AG04450 (cell line): ENCODE measurements at regions not wholly inside any gene's neighbourhood (a gene's known extent, or its start where the extent isn't known, plus 50 kb on each side); places are given as distances from the start of the nearest gene placed in this dataset.

Experiments used
- CTCF ChIA-PET: fragments of 300-600, 350-600 bp; formaldehyde crosslinking; extraction: SDS; loops from one replicate; lab custom pipeline; 2022; ENCODE audit warnings: antibody characterized with exemption, inconsistent platforms; lab: Charles Lee
- POLR2A ChIA-PET: fragments of 350-600 bp; formaldehyde crosslinking; extraction: SDS; loops from one replicate; lab custom pipeline; 2021; ENCODE audit warnings: antibody characterized with exemption, inconsistent platforms; lab: Yijun Ruan, JAX
- DNase-seq: peaks from one replicate; pipeline ENCODE4 v3.0.0-alpha.2; 2011; ENCODE audit warnings: low read depth, low spot score
- H3K27ac ChIP-seq: one replicate; pipeline ENCODE4 v1.5.1; 2012; ENCODE audit warnings: low read depth, low read length, control low read depth
- H3K27me3 ChIP-seq: one replicate; pipeline ENCODE4 v1.6.0; 2012; ENCODE audit warnings: low read length; ENCODE audit not compliant: control insufficient read depth, insufficient read depth
- H3K4me3 ChIP-seq: 2 replicates; pipeline ENCODE4 v1.5.1; 2011; ENCODE audit warnings: mild to moderate bottlenecking, low read depth, low read length, control low read depth
- H3K9me3 ChIP-seq: 2 replicates; pipeline ENCODE4 v1.5.1; 2012; ENCODE audit warnings: low read length; ENCODE audit not compliant: control insufficient read depth, insufficient read depth
- TF ChIP-seq, protein P1 (sequence below): IDR thresholded peaks from 2 replicates; pipeline ENCODE4 v1.5.1; 2011; ENCODE audit warnings: low read depth, low read length, control low read depth, inconsistent platforms

DNA sequence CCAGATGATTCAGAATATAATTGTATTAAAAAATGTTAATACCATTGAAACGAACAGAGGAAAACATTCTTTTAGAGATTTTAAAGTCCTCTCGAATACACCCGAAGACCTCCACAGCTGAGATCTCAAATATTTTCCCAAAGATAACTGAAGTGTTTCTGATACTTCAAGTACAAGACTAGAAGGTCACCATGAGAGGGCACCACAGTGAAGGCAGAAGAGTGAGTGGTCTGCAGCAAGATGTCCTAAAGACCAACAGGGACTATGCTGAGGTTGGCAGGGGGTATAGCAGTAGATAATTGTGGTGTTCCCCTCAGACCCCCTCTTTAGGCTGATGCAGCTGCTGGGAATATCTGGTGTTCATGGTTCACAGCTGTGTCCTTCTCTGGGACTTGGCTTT, 156.5 kb downstream of the PDCD6IP start:
- ChIA-PET CTCF (no interaction called here), POLR2A (no interaction called here)
- no peak overlapping the region for H3K27ac ChIP-seq
- no peaks in the 10 kb centered on the region for H3K9me3 ChIP-seq
- H3K27me3 ChIP-seq: no peaks in the 10 kb centered on the region
- no peak overlapping the region for H3K4me3 ChIP-seq
- TF ChIP-seq, protein P1, sequence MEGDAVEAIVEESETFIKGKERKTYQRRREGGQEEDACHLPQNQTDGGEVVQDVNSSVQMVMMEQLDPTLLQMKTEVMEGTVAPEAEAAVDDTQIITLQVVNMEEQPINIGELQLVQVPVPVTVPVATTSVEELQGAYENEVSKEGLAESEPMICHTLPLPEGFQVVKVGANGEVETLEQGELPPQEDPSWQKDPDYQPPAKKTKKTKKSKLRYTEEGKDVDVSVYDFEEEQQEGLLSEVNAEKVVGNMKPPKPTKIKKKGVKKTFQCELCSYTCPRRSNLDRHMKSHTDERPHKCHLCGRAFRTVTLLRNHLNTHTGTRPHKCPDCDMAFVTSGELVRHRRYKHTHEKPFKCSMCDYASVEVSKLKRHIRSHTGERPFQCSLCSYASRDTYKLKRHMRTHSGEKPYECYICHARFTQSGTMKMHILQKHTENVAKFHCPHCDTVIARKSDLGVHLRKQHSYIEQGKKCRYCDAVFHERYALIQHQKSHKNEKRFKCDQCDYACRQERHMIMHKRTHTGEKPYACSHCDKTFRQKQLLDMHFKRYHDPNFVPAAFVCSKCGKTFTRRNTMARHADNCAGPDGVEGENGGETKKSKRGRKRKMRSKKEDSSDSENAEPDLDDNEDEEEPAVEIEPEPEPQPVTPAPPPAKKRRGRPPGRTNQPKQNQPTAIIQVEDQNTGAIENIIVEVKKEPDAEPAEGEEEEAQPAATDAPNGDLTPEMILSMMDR: no peak
- no peak for DNase-seq

DNA sequence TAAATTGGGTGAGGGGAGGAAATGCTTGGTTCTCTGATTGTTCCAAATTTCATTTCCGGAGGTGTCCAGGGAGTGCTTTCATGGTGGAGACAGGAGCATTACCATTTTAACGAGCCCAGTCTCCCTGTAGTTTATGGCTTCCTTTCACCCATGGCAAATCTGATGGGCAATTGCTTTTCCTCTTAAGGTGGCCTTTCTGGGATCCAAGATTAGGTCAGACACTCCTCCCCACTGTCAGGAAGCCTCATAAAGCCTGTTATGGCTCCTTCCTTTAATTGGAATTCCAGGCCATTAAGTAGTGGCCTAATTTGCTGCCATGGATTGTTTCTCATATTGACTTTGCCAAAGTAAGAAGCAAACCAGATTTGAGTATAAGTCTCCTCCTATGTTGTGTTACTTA, 157.8 kb downstream of the PDCD6IP start:
- ChIA-PET CTCF (no interaction called here), POLR2A (no interaction called here)
- H3K27me3 ChIP-seq: no peaks in the 10 kb centered on the region
- DNase-seq: no peak
- no peaks in the 10 kb centered on the region for H3K9me3 ChIP-seq
- H3K27ac ChIP-seq: no peak overlapping the region
- H3K4me3 ChIP-seq: no peak overlapping the region
- TF ChIP-seq, protein P1: no peak

DNA sequence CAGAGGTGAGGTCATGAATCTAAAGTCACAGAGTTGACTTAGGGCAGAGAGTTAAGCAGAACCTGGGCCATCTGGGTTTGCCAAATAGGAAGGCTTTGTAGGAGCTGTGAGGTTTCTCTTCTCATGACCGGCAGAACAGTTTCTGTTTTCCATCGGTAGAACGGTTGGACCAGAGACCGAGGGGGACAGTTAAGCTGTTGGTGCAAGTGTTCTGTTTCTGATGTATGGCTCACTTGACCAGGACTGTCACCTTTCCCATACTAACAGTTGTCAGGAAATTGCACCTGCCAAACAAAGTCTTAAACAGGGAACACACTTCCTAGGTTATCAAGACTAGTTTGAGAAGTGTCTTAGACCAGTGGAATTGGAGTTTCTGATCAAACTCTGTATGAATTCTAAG, 158.3 kb downstream of the PDCD6IP start:
- DNase-seq: no peak
- no peak overlapping the region for H3K27ac ChIP-seq
- H3K4me3 ChIP-seq: no peak overlapping the region
- TF ChIP-seq, protein P1: no peak
- POLR2A ChIA-PET: no interaction called here
- H3K27me3 ChIP-seq: no peaks in the 10 kb centered on the region
- no peaks in the 10 kb centered on the region for H3K9me3 ChIP-seq
- CTCF ChIA-PET: no interaction called here

DNA sequence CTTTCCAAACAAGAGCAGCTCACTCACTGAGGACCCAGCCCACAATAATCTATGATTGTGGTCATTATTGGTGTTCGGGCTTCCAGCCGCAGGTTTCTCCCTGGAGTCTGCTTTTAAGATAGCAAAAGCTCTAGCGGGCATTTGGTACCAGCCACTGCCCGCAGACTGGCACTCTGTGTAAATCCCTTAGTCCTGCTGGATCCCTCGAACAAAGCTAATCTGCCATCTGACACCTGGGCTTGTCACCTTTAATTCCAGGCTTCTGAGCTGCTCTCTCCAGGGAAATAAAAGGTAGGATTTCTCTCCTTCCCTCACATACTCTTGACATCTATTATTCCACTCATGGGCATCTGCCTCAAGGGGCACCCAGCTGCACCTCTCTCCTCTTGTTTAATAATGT, 158.7 kb downstream of the PDCD6IP start:
- H3K27me3 ChIP-seq: no peaks in the 10 kb centered on the region
- DNase-seq: no peak
- H3K9me3 ChIP-seq: no peaks in the 10 kb centered on the region
- H3K27ac ChIP-seq: no peak overlapping the region
- POLR2A ChIA-PET: no interaction called here
- CTCF ChIA-PET: no interaction called here
- TF ChIP-seq, protein P1: no peak
- H3K4me3 ChIP-seq: no peak overlapping the region

DNA sequence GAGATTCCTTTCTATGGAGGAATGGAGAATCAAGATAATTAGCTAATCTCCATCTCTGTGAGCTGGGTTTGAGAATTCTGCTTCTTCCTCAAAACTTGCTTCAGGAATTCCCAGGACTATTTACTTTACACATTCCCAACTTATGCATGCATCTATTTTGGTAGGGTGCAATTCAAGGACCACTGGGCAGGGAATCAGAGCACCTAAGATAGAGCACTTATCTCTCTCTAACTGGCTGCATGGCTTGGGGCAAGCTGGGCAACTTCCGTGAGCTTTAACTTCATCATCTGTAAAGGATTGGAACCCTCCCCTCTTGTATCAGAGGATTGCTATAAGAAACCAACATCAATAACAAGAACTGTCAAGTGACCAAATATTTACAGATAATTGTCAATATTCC, 160.2 kb downstream of the PDCD6IP start:
- H3K27ac ChIP-seq: no peak overlapping the region
- POLR2A ChIA-PET: interaction anchor here (0.6 kb wide), 1 partner anchor 11 kb away, joined by 3 read pairs; no protein-coding TSS in a partner anchor
- CTCF ChIA-PET: no interaction called here
- H3K27me3 ChIP-seq: no peaks in the 10 kb centered on the region
- no peaks in the 10 kb centered on the region for H3K9me3 ChIP-seq
- DNase-seq: no peak
- no peak overlapping the region for H3K4me3 ChIP-seq
- TF ChIP-seq, protein P1: no peak
